GM19372 (cell line): ENCODE measurements at regions not wholly inside any gene's neighbourhood (a gene's known extent, or its start where the extent isn't known, plus 50 kb on each side); places are given as distances from the start of the nearest gene placed in this dataset.

ENCODE experiments used
- ATAC-seq: cut with Tn5 transposase; IDR thresholded peaks from one replicate; pipeline ENCODE4 v1.9.1; 2021; ENCODE audit warnings: mild to moderate bottlenecking, low read depth, moderate library complexity; ENCODE audit not compliant: unreplicated experiment

- ATAC-seq, result no peak
These were observed 215.2 kb downstream of the PPARGC1A start for GRCh38 chr4:23674694-23675093.

GRCh38 chr4:23667659-23668058 is 222.2 kb downstream of the PPARGC1A start:
- no peak for ATAC-seq

GRCh38 chr4:23660865-23661264 is 229.0 kb downstream of the PPARGC1A start:
- ATAC-seq, result no peak

- no peak for ATAC-seq
These were observed 235.1 kb downstream of the PPARGC1A start for GRCh38 chr4:23654791-23655190.

- ATAC-seq, result no peak
These were observed 240.8 kb downstream of the PPARGC1A start for GRCh38 chr4:23648854-23649596.

GRCh38 chr4:23635468-23635867 is 254.4 kb downstream of the PPARGC1A start:
- no peak for ATAC-seq

- ATAC-seq, result no peak
These were observed 258.4 kb downstream of the PPARGC1A start for GRCh38 chr4:23631255-23631950.

GRCh38 chr4:23630110-23630509 is 259.7 kb downstream of the PPARGC1A start:
- ATAC-seq, result no peak

- no peak for ATAC-seq
These were observed 260.4 kb downstream of the PPARGC1A start for GRCh38 chr4:23629421-23629820.

- no peak for ATAC-seq
These were observed 275.5 kb downstream of the PPARGC1A start for GRCh38 chr4:23614284-23614892.

GRCh38 chr4:23613782-23614181 is 276.1 kb downstream of the PPARGC1A start:
- no peak for ATAC-seq

- no peak for ATAC-seq
These were observed 287.1 kb downstream of the PPARGC1A start for GRCh38 chr4:23602720-23603119.

GRCh38 chr4:23594125-23594524 is 295.7 kb downstream of the PPARGC1A start:
- no peak for ATAC-seq

- no peak for ATAC-seq
These were observed 299.4 kb downstream of the PPARGC1A start for GRCh38 chr4:23590431-23590830.

GRCh38 chr4:23584024-23584423 is 305.8 kb downstream of the PPARGC1A start:
- no peak for ATAC-seq

GRCh38 chr4:23582671-23583070 is 307.2 kb downstream of the PPARGC1A start:
- no peak for ATAC-seq

- no peak for ATAC-seq
These were observed 310.7 kb downstream of the PPARGC1A start for GRCh38 chr4:23579166-23579565.

- ATAC-seq, result no peak
These were observed 312.4 kb downstream of the PPARGC1A start for GRCh38 chr4:23577398-23577797.

GRCh38 chr4:23572382-23572781 is 317.5 kb downstream of the PPARGC1A start:
- no peak for ATAC-seq

GRCh38 chr4:23567338-23567737 is 322.5 kb downstream of the PPARGC1A start:
- ATAC-seq, result no peak

- no peak for ATAC-seq
These were observed 329.1 kb downstream of the PPARGC1A start for GRCh38 chr4:23560748-23561147.

GRCh38 chr4:23558101-23558500 is 331.7 kb downstream of the PPARGC1A start:
- ATAC-seq, result no peak
